Fibroblast of skin of scalp (primary cell): ENCODE measurements at regions not wholly inside any gene's neighbourhood (a gene's known extent, or its start where the extent isn't known, plus 50 kb on each side); places are given as distances from the start of the nearest gene placed in this dataset.

Experiments
- DNase-seq: peaks from one replicate; pipeline ENCODE4 v3.0.0-alpha.2; 2013

DNA sequence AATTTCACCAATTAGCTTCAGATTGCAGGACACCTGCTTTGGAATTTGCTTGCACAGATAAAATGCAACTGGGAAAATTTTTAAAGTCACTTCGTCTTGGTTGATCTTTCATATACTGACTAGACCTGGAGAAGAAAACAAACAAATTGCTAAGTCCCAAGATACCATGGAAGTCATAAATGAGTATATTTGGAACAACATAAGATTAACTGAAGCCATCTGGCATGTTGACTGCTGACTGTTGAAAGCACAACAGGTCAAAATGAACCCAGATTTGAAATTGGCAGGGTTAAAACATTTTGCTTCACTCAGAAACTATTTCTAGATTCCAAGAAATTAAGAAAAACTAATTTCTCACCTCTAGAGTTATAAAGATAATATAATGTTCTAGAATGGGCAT lies 470.7 kb downstream of the LPIN1 start:
- no peak for DNase-seq

DNA sequence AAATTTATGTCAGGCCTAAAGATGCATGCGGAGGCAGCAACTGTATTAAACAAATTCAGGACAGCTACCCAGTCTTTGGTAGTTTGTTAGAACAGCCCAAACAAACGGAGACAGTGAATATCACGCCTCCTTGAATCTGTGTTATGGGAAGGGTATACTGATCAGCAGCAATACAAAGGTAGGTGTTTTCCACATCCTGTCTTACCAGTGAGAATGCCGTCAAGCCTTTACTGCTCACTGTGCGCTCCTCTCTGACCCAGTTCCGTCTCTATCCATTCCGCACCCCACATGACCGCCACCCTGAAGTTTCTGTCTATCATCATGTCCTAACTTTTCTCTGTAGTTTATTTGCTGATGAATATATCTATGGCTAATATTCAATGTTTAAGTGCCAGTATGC lies 473.3 kb downstream of the LPIN1 start:
- DNase-seq, result no peak

DNA sequence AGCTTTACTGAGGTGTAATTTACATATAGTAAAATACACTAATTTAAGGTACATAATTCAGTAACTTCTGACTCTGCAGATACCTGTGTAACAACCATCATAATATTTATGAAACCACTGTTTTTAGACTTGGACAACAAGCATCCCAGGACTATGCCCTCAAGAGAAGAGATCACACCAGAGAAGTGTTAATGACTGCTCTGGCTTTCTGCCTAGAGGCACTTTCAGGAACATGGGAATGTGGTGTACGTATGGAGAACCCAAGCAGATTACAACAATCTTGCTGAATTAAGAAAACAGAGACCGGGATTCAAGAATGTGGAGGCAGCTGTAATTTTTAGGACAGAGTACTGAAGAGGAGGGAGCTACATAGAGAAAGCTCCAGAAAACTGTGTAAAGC lies 475.2 kb downstream of the LPIN1 start:
- DNase-seq, result peak; percentile 34

DNA sequence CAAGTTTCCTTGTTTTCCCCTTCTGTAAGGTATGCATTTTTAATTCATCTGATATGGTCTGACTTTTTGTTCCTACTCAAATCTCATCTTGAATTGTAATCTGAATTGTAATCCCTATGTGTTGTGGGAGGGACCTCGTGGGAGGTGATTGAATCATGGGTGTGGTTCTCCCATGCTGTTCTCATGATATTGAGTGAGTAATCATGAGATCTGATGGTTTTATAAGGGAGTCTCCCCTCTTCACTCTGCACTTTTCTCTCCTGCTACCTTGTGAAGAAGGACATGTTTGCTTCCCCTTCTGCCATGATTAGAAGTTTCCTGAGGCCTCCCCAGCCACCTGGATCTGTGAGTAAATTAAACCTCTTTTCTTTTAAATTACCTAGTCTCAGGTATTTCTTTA lies 476.1 kb downstream of the LPIN1 start:
- DNase-seq, result no peak

DNA sequence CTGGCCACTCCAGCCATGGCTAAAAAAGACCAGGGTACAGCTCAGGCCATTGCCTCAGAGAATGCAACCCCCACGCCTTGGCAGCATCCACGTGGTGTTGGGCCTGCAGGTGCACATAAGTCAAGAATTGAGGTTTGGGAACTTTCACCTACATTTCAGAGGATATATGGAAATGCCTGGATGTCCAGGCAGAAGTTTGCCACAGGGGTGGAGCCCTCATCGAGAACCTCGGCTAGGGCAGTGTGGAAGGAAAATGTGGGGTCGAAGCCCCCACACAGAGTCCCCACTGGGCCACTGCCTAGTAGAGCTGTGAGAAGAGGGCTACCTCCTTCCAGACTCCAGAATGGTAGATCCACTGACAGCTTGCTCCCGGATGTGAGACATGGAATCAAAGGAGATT lies 477.3 kb downstream of the LPIN1 start:
- DNase-seq, result no peak

DNA sequence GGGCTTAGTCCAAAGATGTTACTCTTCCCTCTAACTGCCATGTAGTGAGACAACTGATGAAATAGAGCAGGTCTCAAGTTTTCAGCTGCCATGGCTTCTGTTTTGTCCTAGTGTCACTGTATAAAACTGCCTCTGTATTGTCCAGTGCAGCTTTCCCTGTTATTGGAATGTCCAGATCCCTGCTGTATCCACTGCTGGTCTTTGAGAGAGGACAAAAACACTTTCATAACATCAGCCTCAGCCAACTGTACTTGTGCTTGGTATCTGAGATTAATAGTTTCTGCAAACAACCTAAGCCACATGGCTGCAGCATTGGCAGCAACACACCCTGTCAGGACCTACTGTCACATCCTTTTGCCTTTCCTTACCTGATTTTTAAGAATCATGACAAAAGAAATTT lies 480.2 kb downstream of the LPIN1 start:
- DNase-seq, result no peak

DNA sequence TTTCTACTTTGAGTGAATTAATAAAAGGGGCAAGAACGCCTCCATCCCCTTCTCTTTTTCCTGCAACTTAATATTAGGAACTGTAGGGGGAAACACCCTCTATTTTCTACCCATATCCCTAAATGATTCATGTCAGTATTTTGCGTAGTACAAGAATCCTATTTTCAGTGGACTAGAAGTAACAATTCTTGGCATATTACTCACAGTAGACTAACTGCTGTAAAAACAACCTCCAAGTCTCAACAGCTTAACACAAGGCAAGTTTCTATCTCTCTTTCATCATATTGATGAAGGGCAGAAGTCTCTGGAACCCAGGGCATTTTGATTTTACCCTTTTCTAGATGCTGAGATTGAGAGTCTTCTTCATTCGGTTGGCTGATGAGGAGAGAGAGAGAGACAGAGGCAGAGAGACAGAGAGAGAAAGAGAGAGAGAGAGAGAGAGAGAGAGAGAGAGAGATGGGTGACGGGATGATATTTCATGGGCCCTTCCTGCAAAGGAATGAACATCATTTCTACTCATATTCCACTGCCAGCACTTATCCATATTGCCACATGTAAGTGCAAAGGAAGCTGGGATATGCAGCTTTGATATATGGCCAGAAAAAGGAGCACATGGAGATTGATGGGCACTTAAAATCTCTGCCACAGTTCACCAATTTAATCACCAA lies 481.6 kb downstream of the LPIN1 start:
- peak; percentile 86 for DNase-seq

DNA sequence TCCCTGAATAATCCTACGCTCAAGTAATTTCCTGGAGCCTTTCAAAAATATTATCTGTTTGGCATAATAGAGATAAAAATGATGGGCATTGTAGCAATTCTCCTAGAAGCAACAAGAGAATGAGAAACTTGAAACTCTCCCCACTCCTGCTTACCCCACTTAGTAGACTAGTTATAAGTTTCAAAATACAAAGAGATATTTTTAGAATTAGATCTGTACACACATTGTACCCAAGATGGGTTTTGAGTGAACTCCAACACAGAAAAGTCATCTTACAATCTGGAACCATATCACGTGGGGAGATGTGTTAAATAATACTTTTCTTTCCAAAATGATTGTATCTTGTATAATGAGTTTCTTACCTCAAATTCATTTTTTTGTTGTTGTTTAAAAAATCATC lies 484.9 kb downstream of the LPIN1 start:
- DNase-seq, result no peak

DNA sequence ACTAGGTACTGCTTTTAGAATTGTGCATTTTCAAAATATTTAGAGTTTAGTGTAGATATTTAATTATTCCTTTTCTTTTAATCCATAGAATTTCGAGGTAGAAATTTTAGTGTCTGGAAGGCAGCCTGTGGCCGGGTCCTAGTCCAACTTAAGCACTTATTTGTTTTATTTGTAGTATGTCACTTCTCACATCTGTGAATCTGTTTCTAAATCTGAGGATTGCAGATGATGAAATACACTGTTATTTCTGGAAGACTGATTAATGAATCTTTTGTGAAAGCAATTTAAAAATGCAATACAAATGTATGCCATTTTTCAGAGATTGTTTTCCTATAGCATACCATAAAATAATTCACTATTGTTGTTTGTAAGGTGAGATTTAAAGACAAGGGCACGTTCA lies 483.9 kb upstream of the TRIB2 start:
- DNase-seq, result peak; percentile 31

DNA sequence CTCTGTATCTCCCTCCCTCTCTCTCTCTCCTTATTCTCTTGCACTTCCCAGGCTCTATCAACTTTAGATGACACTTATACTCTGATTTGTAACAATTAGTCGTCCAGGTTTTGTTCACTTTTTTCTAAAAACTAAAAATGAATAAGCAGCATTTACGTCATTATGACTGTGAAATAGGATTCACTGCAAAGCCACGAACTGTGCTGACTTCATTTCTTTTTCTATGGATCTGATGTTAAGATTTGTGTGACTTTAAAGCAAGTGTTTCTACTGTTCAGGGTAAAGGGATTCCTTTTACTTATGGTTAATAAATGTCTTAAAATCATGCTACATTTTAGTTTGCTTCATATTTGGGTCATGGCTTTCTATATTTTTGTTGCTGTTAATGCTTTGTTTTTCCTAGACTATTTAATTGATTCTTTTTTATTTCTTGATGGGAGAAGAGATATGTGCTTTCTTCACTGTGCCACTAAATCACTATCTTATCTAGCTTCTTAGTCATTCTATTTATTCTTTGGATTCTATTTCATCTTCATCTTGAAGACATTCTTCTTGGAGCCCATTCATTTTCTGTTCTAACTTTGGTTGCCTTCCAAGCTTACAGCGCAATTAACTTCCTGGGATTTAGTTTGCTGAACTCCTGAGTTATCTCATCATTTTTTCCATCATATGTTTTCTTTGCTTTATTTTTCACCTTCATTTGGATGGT lies 480.4 kb upstream of the TRIB2 start:
- DNase-seq, result peak; percentile 15

DNA sequence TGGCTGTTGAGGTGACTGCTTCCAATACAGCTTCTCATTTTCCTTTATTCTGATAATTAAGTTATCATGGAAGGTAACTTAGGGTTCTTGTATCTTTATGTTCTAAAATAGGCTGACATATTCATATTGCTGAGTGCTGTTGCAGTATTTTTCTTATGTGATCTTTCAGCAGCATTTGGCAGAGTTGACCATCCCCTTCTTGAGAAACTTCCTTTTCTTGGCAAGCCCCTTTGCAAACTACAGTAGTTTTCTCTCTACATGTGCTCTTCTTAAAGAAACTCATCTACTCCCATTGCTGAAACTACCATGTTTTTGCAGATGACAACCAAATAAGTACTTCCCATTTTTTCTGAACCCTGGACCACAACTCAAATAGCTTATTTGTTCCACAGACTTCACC lies 476.5 kb upstream of the TRIB2 start:
- DNase-seq, result no peak

DNA sequence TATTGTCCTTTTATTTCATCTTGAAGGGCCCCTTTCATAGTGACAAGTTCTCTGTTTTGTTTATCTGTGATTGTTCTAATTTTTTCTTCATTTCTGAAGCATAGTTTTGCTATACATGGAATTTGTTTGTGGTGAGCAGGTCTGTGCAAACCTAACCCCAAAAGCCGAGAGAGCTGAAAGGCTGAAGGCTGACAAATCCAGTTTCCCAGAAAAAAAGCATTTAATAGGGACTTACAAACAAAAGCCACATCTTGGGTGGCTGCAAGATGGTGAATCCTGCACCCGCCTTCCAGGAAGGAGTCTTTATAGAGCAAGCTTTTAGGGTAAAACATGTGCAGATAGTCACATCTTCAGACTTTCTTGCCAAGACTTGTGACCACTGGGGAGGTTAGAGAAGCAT lies 473.4 kb upstream of the TRIB2 start:
- peak; percentile 21 for DNase-seq

DNA sequence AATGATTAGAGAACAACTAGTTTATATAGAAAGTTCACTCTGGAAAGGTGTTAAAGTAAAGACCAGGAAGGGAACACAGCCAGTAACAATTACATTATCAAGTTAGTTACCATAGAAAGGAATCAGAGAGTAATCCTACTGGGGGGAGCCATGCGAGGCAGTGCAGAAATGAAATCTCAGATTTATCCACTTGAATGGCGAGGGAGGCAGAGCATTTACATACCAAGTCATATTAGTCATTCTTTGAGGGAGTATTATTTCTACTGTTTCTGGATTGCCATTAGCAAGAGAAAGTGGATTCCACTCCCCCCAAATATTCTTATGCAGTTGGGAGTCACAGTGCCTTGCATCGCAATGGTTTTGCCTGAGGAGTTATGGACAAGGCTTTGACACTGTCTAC lies 472.7 kb upstream of the TRIB2 start:
- peak; percentile 49 for DNase-seq

DNA sequence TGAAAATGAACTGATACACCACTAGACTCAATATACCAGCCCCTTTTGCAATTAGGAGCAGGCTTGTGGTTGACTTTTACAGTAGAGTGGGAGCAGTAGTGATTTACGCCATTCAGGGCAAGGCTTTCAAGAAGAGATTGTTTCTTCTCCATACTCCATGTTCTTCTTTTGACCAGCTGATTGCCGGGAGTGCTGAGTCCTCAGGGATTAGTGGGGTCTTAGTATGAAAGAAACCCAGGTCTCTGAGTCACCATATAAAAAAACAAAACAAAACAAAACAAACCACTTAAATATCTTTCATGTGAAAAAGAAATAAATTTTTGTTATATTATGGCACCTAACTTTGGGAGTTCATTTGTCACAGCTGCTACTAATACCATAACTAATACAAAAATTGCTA lies 465.6 kb upstream of the TRIB2 start:
- peak; percentile 46 for DNase-seq

DNA sequence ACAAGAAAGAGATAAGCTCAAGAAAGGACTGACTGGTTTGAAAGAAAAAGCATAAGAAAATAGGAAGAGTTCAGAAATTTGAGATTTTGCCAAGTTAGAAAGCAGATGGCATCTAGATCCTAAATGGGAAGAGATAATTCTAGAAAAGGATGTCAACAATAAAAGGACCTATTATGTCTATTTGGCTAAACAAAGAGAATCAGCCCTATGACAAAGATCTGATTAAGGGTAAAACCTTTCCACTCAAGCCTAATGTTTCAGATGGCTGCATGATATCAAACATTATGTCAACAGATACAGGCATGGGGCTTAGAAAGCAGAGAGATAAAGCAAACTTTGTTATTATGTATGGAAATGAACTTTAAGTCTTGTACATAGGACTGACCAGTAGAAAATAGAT lies 465.0 kb upstream of the TRIB2 start:
- DNase-seq, result no peak

DNA sequence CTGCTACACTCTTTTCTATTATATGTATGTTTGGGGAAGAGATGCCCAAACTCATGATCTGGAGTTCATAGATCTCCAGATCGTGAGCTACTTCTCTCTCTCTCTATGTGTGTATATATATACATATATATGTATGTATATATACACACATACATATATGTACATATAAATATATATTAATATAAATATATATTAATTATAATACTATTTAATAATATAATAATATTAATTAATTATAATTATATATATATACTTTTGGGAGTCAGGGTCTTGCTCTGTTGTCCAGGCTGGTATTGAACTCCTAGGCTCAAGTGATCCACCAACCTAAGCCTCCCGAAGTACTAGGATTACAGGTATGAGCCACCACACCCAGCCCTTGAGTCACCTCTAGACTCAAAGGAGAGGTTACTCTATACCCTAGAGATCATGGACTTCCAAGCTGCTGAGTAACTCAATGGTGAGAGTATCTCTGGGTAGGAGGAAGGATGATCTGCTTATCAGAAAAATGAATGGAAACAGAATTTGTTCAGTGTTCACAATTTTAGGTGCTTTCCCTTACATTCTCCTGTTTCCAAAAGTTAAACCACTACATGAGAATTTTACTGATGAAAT lies 463.5 kb upstream of the TRIB2 start:
- no peak for DNase-seq

DNA sequence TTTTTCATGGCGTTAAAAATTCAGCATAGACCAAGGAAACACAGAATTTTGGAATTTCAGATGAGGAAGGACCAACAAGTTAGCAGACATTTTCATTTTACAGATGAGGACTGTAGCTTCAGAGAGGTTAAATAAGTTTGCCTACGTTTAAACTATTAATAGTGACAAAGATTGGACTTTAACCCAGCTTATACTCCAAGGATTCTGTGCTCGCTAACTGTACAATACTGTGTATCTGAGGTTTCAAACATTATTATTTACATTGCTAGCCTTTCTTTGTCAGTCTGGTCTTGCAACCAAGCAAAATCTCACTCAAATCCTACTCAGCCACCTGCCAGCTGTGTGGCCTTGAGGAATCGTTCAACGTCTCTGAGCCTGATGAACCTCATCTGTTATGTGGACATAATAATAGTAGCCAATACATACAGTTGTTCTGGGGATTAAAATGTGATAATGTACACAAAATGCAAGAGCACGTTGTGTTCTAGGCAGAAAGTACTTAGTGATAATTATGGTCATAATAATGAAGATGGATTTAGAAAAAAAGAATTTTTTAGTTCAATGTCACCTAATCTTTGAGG lies 462.4 kb upstream of the TRIB2 start:
- DNase-seq, result no peak

DNA sequence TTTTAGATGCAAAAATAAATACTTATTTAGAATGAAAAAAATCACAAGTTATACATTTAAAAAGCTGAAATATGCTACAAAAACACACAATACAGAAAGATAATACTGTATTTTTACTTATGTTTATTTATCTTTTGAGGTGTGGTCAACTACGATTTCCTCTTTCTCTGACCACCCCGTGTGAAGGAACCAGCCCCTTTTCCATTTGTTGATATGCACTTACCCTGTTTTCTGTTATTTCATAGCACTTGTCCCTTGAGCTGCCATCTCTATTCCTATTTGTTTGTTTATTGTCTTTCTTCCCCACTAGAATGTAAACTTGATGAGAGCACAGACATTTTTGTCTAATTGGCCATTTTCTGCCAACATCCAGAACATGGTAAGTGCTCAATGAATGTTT lies 460.5 kb upstream of the TRIB2 start:
- DNase-seq, result no peak

DNA sequence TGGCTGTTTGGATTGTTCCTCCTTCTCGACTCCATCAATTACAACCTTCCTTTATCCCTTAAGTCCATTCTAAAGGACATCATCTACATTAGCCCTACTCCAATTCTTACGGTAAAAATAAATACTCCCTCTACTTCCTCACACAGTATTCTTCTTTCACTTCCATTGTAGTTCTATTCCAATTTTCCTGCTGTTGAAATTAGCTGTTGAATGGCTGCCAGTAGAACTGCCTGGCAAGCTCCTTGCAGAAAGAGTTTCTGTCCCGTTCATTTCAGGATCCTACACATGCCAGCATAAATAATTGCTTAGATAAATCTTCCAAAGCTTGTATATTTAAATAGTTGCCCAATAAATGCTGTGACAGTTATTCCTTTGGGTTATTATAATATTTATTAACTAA lies 459.3 kb upstream of the TRIB2 start:
- DNase-seq, result no peak

DNA sequence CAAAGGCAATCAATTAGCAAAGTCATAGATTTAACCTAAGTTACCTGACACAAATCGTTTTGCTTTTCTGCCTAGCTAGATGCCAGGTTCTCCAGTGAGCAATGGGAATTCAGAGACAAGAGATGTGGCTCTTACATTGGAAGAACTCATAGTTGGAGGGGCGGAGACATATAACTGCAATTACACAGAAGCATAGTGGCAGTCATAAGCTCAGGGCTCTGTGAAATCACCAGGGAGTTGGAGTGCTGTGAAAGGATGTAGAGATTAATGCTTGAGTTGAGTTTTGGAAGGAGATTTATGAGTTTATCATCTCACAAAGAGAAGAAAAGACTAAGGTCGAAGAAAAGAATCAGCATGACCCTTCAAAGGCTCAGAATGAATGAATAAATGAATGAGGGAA lies 457.2 kb upstream of the TRIB2 start:
- no peak for DNase-seq

DNA sequence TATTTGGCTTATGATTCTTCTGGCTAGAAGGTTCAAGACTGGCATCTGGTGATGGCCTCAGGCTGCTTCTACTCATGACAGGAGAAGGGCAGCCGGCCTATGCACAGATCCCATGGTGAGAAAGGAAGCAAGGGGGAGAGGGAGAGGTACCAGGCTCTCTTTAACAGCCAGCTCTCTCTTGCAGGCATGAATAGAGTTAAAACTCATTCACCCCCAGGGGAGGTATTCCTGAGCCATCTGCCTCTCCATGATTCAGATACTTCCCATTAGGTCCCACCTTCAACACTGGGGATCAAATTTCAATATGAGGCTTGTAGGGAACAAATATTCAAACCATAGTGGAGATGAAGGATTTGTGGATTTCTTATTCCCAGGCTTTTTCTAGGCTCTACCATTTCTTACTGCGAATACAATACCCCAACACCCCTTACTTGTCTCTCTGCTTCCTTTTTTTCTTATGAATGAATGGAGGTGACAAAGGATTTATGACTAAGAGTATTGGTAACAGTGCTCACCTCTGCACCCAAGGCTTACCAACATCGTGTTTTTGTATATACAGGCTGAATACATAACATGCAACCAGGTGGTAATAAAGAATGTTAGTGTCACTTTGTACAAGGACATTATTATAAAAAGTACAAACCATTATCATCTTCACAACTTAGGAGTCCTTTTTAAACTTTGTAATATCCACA lies 454.6 kb upstream of the TRIB2 start:
- peak; percentile 32 for DNase-seq

DNA sequence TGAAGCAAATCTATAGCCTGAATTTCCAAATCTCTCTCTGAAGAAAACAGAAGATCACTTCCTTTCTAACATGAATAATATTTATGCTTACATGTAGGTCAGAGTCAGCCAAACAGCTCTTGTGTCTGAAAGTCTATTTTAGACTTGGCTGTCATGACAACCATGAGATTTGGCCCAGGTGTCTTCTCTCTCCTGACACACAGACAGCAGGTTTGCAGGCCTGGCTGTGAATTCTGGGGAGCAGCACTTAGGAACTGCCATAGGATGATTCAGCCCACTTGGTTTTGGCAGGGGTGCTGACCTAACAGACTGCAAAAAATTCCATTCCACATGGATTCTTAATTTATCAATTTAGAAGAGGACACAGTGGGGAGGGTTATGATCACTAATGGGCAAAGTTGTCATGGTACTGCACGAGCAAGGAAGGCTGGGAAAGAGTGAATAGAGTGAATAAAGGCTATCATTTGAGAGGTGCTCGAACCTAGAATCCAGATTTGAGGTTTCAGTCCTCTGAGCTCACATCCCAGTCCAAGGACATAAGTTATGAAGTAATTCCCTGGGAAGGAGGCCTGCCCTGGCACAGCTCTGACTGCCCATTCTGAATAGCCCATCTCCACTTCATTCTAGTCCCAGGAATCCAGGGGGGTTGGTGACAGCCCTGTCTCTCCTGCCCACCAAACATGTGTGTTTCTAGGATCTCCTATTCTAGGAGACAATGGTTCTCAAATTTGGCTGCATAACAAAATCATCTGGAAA lies 453.9 kb upstream of the TRIB2 start:
- DNase-seq, result peak; percentile 19

DNA sequence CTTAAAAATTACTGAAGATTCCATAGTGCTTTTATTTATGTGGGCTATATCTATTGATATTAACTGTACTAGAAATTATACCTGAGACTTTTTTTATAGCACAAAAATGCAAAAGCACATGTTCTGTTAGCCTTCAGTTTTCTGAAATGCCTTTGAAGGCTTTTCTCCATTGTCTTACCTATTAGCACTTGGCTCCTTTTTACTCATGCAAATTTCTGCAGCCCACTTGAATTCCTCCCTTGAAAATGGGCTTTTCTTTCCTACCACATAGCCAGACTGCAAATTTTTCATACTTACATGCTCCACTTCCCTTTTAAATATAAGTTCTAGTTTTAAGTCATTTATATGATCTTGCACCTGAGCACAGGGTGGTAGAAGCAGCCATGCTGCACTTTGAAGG lies 453.0 kb upstream of the TRIB2 start:
- DNase-seq, result no peak
